Ramos (cell line): ENCODE measurements at regions not wholly inside any gene's neighbourhood (a gene's known extent, or its start where the extent isn't known, plus 50 kb on each side); places are given as distances from the start of the nearest gene placed in this dataset.

Experiments used
- in situ Hi-C: fragments of 300-500 bp; cut with MboI; formaldehyde crosslinking; loops from one replicate; pipeline ENCODE4 v1.14.3; 2022; ENCODE audit warnings: low sequenced_read_pairs; ENCODE audit not compliant: unreplicated experiment

- in situ Hi-C loops = no loop called here
Observed at GRCh38 chrX:139141370-139141769, 389.2 kb upstream of the F9 start.

GRCh38 chrX:139134316-139134715 lies 396.2 kb upstream of the F9 start:
- in situ Hi-C loops = no loop called here

GRCh38 chrX:139126493-139126892 lies 404.0 kb upstream of the F9 start:
- in situ Hi-C loops = no loop called here

GRCh38 chrX:139125916-139126315 lies 404.6 kb upstream of the F9 start:
- in situ Hi-C loops = no loop called here

GRCh38 chrX:139121616-139122286 lies 408.8 kb upstream of the F9 start:
- in situ Hi-C loops = no loop called here

GRCh38 chrX:139120760-139121159 lies 409.2 kb upstream of the FGF13 start:
- in situ Hi-C loops = no loop called here

- in situ Hi-C loops = no loop called here
Observed at GRCh38 chrX:139113708-139114107, 402.2 kb upstream of the FGF13 start.

GRCh38 chrX:139112432-139112831 lies 400.9 kb upstream of the FGF13 start:
- in situ Hi-C loops = no loop called here

- in situ Hi-C loops = no loop called here
Observed at GRCh38 chrX:139106069-139106468, 394.6 kb upstream of the FGF13 start.

GRCh38 chrX:139094671-139095592 lies 383.4 kb upstream of the FGF13 start:
- in situ Hi-C loops = no loop called here

GRCh38 chrX:139093201-139093600 lies 381.7 kb upstream of the FGF13 start:
- in situ Hi-C loops = no loop called here

GRCh38 chrX:139091878-139092277 lies 380.4 kb upstream of the FGF13 start:
- in situ Hi-C loops = no loop called here

- in situ Hi-C loops = no loop called here
Observed at GRCh38 chrX:139091066-139091465, 379.5 kb upstream of the FGF13 start.

GRCh38 chrX:139086246-139086645 lies 374.7 kb upstream of the FGF13 start:
- in situ Hi-C loops = no loop called here

- in situ Hi-C loops = no loop called here
Observed at GRCh38 chrX:139085404-139085803, 373.9 kb upstream of the FGF13 start.

- in situ Hi-C loops = no loop called here
Observed at GRCh38 chrX:139083191-139083590, 371.7 kb upstream of the FGF13 start.

- in situ Hi-C loops = no loop called here
Observed at GRCh38 chrX:139081965-139082364, 370.4 kb upstream of the FGF13 start.

GRCh38 chrX:139079789-139080188 lies 368.3 kb upstream of the FGF13 start:
- in situ Hi-C loops = no loop called here

GRCh38 chrX:139078761-139079280 lies 367.3 kb upstream of the FGF13 start:
- in situ Hi-C loops = no loop called here

- in situ Hi-C loops = no loop called here
Observed at GRCh38 chrX:139078342-139078741, 366.8 kb upstream of the FGF13 start.
